ENCODE measurements at regions not wholly inside any gene's neighbourhood (a gene's known extent, or its start where the extent isn't known, plus 50 kb on each side); places are given as distances from the start of the nearest gene placed in this dataset.
"Not testable (repeated sequence)": the region's sequence is repeated elsewhere in the genome, so short reads cannot be mapped to it uniquely, and the experiment has no call there.

DNA sequence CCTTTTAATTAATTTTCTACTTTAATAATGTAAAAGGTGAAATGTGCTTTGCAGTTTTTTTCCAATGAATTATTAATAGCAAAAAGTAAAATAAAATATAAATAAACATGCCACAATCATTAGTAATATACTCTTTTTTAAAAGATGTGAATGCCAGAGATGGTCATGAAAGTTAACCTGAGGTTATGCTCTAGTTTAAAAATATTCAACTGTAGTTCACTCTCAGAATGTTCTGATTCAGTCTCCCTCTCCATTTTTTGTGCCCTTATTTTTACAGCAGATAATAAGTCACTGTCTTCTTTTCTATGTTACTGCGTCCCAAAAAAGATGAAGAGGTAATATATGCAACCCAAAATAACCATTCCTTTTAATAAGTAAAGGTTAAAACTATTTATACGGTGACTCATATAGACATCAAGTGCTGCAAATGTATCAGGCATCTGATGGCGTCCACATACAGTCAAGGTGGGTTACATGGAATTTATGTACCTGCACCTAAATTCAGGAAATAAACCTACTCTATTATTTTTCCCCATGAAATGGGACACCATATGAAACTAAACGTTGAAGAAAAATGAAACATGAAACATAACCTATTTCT is 153.6 kb upstream of the ZNF804A start:
- no peaks in the 10 kb centered on the region for H3K4me1 ChIP-seq (ENCODE audit: control insufficient read depth in 5 of 5, insufficient read depth in 5 of 5, low read length in 5 of 5)
- no peak overlapping the region for H3K27ac ChIP-seq (ENCODE audit: low read depth, low read length)
- H3K9ac ChIP-seq (ENCODE audit: low read length in 5 of 5) = no peak overlapping the region
- no peak overlapping the region for H3K4me3 ChIP-seq (ENCODE audit: low read depth in 1 of 5, low read length in 5 of 5)
- no peaks in the 10 kb centered on the region for H3K36me3 ChIP-seq (ENCODE audit: control insufficient read depth in 5 of 5, insufficient read depth in 5 of 5, low read length in 5 of 5)
- no peaks in the 10 kb centered on the region for H3K27me3 ChIP-seq (ENCODE audit: control insufficient read depth in 5 of 5, insufficient read depth in 4 of 5, low read length in 5 of 5)
- H3K9me3 ChIP-seq (ENCODE audit: control insufficient read depth in 5 of 5, low read length in 5 of 5) = no peaks in the 10 kb centered on the region

DNA sequence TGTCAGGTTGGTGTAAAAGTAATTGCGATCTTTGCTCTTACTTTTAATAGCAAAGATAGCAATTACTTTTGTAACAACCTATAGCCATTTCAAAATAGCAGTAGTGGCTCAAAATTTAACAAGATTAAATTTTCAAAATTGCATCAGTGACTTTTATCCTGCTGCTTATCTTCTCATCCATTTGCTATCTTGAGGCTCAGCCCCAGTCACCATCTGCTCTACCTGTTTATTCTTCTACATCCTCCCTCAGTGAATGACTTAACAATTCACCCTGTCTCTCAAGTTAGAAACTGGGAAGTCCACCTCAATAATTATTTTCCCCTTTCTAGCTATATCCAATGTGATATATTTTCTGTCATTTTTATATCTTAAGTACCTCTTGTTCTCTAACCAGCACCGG is 148.6 kb upstream of the ZNF804A start:
- H3K4me1 ChIP-seq (ENCODE audit: control insufficient read depth in 5 of 5, insufficient read depth in 5 of 5, low read length in 5 of 5) = no peaks in the 10 kb centered on the region
- H3K27ac ChIP-seq (ENCODE audit: low read depth, low read length) = no peak overlapping the region
- no peaks in the 10 kb centered on the region for H3K36me3 ChIP-seq (ENCODE audit: control insufficient read depth in 5 of 5, insufficient read depth in 5 of 5, low read length in 5 of 5)
- H3K9ac ChIP-seq (ENCODE audit: low read length in 5 of 5) = no peak overlapping the region
- H3K27me3 ChIP-seq (ENCODE audit: control insufficient read depth in 5 of 5, insufficient read depth in 4 of 5, low read length in 5 of 5) = no peaks in the 10 kb centered on the region
- no peak overlapping the region for H3K4me3 ChIP-seq (ENCODE audit: low read depth in 1 of 5, low read length in 5 of 5)
- no peaks in the 10 kb centered on the region for H3K9me3 ChIP-seq (ENCODE audit: control insufficient read depth in 5 of 5, low read length in 5 of 5)

DNA sequence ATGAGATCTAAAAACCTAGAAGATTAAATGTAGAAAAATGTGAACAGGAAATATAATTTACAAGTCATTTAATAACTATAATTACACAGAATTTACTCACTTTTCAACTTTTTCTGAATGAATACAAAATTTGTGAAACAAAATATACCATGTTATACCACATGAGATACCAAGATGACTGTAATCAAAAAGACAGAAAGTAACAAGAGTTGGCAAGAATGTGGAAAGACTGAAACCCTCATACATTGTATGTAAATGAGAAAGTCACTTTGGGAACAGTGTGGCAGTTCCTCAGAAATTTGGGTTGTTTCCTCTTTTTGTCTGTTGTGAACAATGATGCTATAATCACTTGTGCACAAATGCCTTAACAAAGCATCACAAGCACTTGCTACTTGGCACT is 145.4 kb upstream of the ZNF804A start:
- H3K4me3 ChIP-seq (ENCODE audit: low read depth in 1 of 5, low read length in 5 of 5) = no peak overlapping the region
- no peaks in the 10 kb centered on the region for H3K36me3 ChIP-seq (ENCODE audit: control insufficient read depth in 5 of 5, insufficient read depth in 5 of 5, low read length in 5 of 5)
- no peak overlapping the region for H3K27ac ChIP-seq (ENCODE audit: low read depth, low read length)
- H3K9ac ChIP-seq (ENCODE audit: low read length in 5 of 5) = no peak overlapping the region
- H3K9me3 ChIP-seq (ENCODE audit: control insufficient read depth in 5 of 5, low read length in 5 of 5) = no peaks in the 10 kb centered on the region
- H3K27me3 ChIP-seq (ENCODE audit: control insufficient read depth in 5 of 5, insufficient read depth in 4 of 5, low read length in 5 of 5) = no peaks in the 10 kb centered on the region
- no peaks in the 10 kb centered on the region for H3K4me1 ChIP-seq (ENCODE audit: control insufficient read depth in 5 of 5, insufficient read depth in 5 of 5, low read length in 5 of 5)

DNA sequence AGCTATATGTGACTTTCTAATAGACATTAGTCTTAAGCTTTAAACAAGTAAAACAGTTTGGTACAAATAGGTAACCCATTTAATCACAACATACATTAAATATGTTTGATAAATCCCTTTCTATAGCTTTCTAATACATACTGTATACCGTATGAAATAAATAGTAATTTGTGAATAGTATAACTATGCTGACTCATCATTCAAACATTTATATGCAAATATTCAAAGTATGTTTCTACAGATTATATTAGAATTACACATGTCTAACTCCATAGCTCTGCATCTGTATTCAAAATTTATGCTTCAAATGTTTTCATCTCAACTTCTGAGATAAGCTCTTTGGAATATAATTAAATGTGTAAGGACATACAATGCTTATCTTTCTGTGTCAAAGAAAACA is 142.7 kb upstream of the ZNF804A start:
- Histone ChIP-seq H3K27ac (ENCODE audit: low read depth, low read length) (no peak overlapping the region), H3K4me1 (ENCODE audit: control insufficient read depth in 5 of 5, insufficient read depth in 5 of 5, low read length in 5 of 5) (no peaks in the 10 kb centered on the region), H3K9ac (ENCODE audit: low read length in 5 of 5) (no peak overlapping the region), H3K36me3 (ENCODE audit: control insufficient read depth in 5 of 5, insufficient read depth in 5 of 5, low read length in 5 of 5) (no peaks in the 10 kb centered on the region), H3K27me3 (ENCODE audit: control insufficient read depth in 5 of 5, insufficient read depth in 4 of 5, low read length in 5 of 5) (no peaks in the 10 kb centered on the region), H3K4me3 (ENCODE audit: low read depth in 1 of 5, low read length in 5 of 5) (no peak overlapping the region), H3K9me3 (ENCODE audit: control insufficient read depth in 5 of 5, low read length in 5 of 5) (no peaks in the 10 kb centered on the region)

DNA sequence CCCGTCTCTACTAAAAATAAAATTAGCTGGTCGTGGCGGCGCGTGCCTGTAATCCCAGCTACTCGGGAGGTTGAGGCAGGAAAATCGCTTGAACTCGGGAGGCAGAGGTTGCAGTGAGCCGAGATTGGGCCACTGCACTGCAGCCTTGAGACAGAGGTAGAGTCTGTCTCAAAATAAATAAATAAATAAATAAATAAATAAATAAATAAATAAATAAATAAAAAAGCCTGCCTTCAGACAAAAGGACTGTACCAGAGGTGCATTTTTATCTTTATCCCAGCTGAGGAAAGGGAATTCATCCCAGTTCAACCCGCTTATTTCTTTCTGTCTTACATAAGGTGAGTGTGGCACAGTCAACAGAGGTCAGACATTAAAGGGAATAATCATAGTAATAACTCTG is 141.6 kb upstream of the ZNF804A start:
- H3K4me1 ChIP-seq (ENCODE audit: control insufficient read depth in 5 of 5, insufficient read depth in 5 of 5, low read length in 5 of 5); H3K27ac ChIP-seq (ENCODE audit: low read depth, low read length); H3K36me3 ChIP-seq (ENCODE audit: control insufficient read depth in 5 of 5, insufficient read depth in 5 of 5, low read length in 5 of 5); H3K4me3 ChIP-seq (ENCODE audit: low read depth in 1 of 5, low read length in 5 of 5); H3K9ac ChIP-seq (ENCODE audit: low read length in 5 of 5); H3K27me3 ChIP-seq (ENCODE audit: control insufficient read depth in 5 of 5, insufficient read depth in 4 of 5, low read length in 5 of 5); H3K9me3 ChIP-seq (ENCODE audit: control insufficient read depth in 5 of 5, low read length in 5 of 5): not testable (repeated sequence)

DNA sequence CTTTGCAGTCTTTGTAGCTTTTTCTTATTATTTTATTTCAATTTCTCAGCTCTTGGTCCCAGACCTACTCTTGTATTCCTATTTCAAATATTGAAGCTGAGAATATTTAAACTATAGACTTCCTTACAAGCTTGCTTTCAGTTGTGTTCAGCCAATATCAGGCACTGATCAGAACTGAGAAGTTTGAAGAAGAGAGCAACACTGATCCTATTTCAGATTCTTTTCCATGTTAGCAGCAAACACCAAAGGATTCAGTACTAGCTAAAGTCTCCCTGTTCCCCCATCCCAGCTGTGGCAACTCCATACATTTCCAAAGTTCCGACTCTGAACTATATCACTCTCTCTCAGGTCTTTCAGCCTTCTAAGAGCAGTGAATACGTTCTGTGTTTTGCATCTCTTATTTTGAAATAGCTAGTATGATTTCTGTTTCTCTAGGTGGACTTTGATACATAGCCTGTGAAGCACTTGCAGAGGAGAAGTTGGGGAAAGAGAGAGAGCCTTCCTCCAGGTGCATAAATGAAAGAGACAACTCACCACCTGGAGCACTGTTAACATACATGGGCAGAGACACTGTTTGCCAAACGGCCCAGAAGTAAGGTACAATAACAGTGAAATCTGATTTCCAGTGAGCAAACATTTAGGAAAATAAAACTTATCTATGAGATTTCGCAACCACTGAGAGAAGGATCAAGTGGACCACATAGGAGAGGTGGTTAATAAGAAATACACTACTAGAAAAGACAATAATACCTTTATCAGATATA is 135.0 kb upstream of the ZNF804A start:
- Histone ChIP-seq H3K36me3 (ENCODE audit: control insufficient read depth in 5 of 5, insufficient read depth in 5 of 5, low read length in 5 of 5) (no peaks in the 10 kb centered on the region), H3K27ac (ENCODE audit: low read depth, low read length) (no peak overlapping the region), H3K4me3 (ENCODE audit: low read depth in 1 of 5, low read length in 5 of 5) (no peak overlapping the region), H3K4me1 (ENCODE audit: control insufficient read depth in 5 of 5, insufficient read depth in 5 of 5, low read length in 5 of 5) (no peaks in the 10 kb centered on the region), H3K27me3 (ENCODE audit: control insufficient read depth in 5 of 5, insufficient read depth in 4 of 5, low read length in 5 of 5) (no peaks in the 10 kb centered on the region), H3K9ac (ENCODE audit: low read length in 5 of 5) (no peak overlapping the region), H3K9me3 (ENCODE audit: control insufficient read depth in 5 of 5, low read length in 5 of 5) (no peaks in the 10 kb centered on the region)

DNA sequence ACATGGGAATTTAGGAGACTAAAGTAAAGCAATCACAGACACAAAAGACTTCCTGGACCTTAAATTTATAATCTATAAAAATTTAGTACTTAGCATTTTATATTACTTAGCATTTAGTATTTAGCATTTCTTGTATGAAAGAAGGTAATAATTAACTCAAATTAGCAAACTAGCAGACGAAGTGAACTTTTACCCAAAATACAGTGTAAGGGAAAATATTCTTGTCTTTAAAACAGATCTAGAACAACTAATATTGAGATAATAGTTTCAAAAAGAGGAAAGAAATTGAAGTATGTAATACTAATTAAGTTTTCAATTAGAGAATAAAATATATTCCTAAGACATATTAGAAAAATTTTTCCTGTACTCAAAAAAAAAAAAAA is 134.5 kb upstream of the ZNF804A start:
- H3K36me3 ChIP-seq (ENCODE audit: control insufficient read depth in 5 of 5, insufficient read depth in 5 of 5, low read length in 5 of 5) = no peaks in the 10 kb centered on the region
- no peaks in the 10 kb centered on the region for H3K9me3 ChIP-seq (ENCODE audit: control insufficient read depth in 5 of 5, low read length in 5 of 5)
- no peak overlapping the region for H3K4me3 ChIP-seq (ENCODE audit: low read depth in 1 of 5, low read length in 5 of 5)
- H3K27me3 ChIP-seq (ENCODE audit: control insufficient read depth in 5 of 5, insufficient read depth in 4 of 5, low read length in 5 of 5) = no peaks in the 10 kb centered on the region
- H3K4me1 ChIP-seq (ENCODE audit: control insufficient read depth in 5 of 5, insufficient read depth in 5 of 5, low read length in 5 of 5) = no peaks in the 10 kb centered on the region
- H3K9ac ChIP-seq (ENCODE audit: low read length in 5 of 5) = no peak overlapping the region
- no peak overlapping the region for H3K27ac ChIP-seq (ENCODE audit: low read depth, low read length)

DNA sequence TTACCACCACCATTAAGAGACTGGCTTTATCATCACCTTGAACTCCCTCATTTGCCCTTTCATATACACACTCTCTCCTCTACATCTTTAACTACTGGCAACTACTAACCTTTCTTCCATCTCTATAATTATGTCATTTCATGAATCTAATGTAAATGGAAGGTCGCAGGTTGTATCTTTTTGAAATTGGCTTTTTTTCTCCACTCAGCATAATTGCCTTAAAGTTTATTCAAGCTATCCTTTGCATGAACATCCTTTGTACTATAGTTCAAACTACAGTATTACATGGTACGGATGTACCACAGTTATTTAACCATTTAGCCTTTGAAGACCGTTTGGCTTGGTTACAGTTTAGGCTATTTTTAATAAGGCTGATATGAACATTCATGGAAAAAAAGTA is 129.5 kb upstream of the ZNF804A start:
- Histone ChIP-seq H3K4me3 (ENCODE audit: low read depth in 1 of 5, low read length in 5 of 5) (no peak overlapping the region), H3K9me3 (ENCODE audit: control insufficient read depth in 5 of 5, low read length in 5 of 5) (no peaks in the 10 kb centered on the region), H3K36me3 (ENCODE audit: control insufficient read depth in 5 of 5, insufficient read depth in 5 of 5, low read length in 5 of 5) (no peaks in the 10 kb centered on the region), H3K4me1 (ENCODE audit: control insufficient read depth in 5 of 5, insufficient read depth in 5 of 5, low read length in 5 of 5) (no peaks in the 10 kb centered on the region), H3K27me3 (ENCODE audit: control insufficient read depth in 5 of 5, insufficient read depth in 4 of 5, low read length in 5 of 5) (no peaks in the 10 kb centered on the region), H3K9ac (ENCODE audit: low read length in 5 of 5) (no peak overlapping the region), H3K27ac (ENCODE audit: low read depth, low read length) (no peak overlapping the region)

DNA sequence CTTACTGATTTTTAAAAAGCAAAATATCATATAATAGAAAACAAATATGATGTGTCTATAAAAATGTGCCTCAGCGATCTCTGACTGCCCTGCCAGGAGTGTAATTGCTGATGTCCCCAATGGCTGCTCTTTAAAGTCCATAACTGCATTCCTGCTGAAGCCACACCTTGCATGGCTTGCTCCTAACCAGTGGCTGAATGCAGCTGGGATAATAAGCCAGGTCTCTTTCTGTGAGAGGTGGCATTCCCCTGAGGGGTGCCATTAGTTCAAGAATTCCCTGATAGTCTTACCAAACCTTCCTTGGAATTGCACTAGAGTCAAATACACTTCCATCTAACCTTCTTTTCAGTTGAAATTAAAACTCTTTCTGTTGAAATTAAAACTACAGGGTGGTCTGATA is 125.8 kb upstream of the ZNF804A start:
- no peaks in the 10 kb centered on the region for H3K36me3 ChIP-seq (ENCODE audit: control insufficient read depth in 5 of 5, insufficient read depth in 5 of 5, low read length in 5 of 5)
- H3K9ac ChIP-seq (ENCODE audit: low read length in 5 of 5) = no peak overlapping the region

DNA sequence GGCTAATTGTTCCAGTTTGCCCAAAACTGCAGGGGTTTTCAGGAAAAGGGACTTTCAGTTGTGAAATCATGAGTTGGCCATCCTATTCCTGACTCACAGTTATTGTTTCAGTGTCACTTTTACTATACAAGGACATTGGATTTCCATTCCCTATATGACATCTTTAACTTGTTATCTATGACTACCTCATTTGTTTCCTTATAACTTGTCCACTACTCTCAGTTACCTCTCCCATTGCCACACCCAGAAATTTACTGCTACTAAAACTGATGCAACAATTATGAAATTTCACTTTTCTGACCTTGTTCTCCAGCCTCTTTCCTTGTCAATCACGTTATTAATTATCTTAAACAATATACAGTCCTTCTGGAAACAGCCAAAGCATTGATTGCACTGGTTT is 116.5 kb upstream of the ZNF804A start:
- Histone ChIP-seq H3K36me3 (ENCODE audit: control insufficient read depth in 5 of 5, insufficient read depth in 5 of 5, low read length in 5 of 5) (no peaks in the 10 kb centered on the region), H3K4me1 (ENCODE audit: control insufficient read depth in 5 of 5, insufficient read depth in 5 of 5, low read length in 5 of 5) (no peaks in the 10 kb centered on the region), H3K9ac (ENCODE audit: low read length in 5 of 5) (no peak overlapping the region)

More for the DNA sequence above, 125.8 kb upstream of the ZNF804A start:
- H3K9me3 ChIP-seq (ENCODE audit: control insufficient read depth in 5 of 5, low read length in 5 of 5) = no peaks in the 10 kb centered on the region
- H3K4me3 ChIP-seq (ENCODE audit: low read depth in 1 of 5, low read length in 5 of 5) = no peak overlapping the region
- no peak overlapping the region for H3K27ac ChIP-seq (ENCODE audit: low read depth, low read length)
- no peaks in the 10 kb centered on the region for H3K4me1 ChIP-seq (ENCODE audit: control insufficient read depth in 5 of 5, insufficient read depth in 5 of 5, low read length in 5 of 5)
- H3K27me3 ChIP-seq (ENCODE audit: control insufficient read depth in 5 of 5, insufficient read depth in 4 of 5, low read length in 5 of 5) = no peaks in the 10 kb centered on the region

More for the DNA sequence above, 116.5 kb upstream of the ZNF804A start:
- H3K4me3 ChIP-seq (ENCODE audit: low read depth in 1 of 5, low read length in 5 of 5) = no peak overlapping the region
- no peak overlapping the region for H3K27ac ChIP-seq (ENCODE audit: low read depth, low read length)
- H3K9me3 ChIP-seq (ENCODE audit: control insufficient read depth in 5 of 5, low read length in 5 of 5) = no peaks in the 10 kb centered on the region
- no peaks in the 10 kb centered on the region for H3K27me3 ChIP-seq (ENCODE audit: control insufficient read depth in 5 of 5, insufficient read depth in 4 of 5, low read length in 5 of 5)
